Tibial nerve (tissue), 4 donors: ENCODE measurements at regions not wholly inside any gene's neighbourhood (a gene's known extent, or its start where the extent isn't known, plus 50 kb on each side); places are given as distances from the start of the nearest gene placed in this dataset.

Experiments used
- DNase-seq, 2 donors: peaks; one replicate each; pipeline ENCODE4 v3.0.0-alpha.2; 2019; ENCODE audit warnings: low spot score in 2 of 2
- H3K27ac ChIP-seq, 4 donors: fragments of 200-600 bp; sonication (generic) in 3 of 4; one replicate each; pipeline ENCODE4 v1.5.1; 2017 to 2019; ENCODE audit warnings: mild to moderate bottlenecking in 1 of 4
- H3K27me3 ChIP-seq, 2 donors: fragments of 200-600 bp; sonication (generic) in 1 of 2; one replicate each; pipeline versions ENCODE4 v1.5.1 to v1.6.0; 2017 to 2019
- H3K36me3 ChIP-seq, 3 donors: fragments of 200-600 bp; sonication (generic); one replicate each; pipeline ENCODE4 v1.5.1; 2018 to 2019
- H3K4me1 ChIP-seq, 4 donors: fragments of 200-600 bp; sonication (generic) in 3 of 4; one replicate each; pipeline ENCODE4 v1.5.1; 2017 to 2019
- H3K4me3 ChIP-seq, 4 donors: fragments of 200-600 bp; sonication (generic) in 3 of 4; one replicate each; pipeline ENCODE4 v1.5.1; 2017 to 2019; ENCODE audit warnings: mild to moderate bottlenecking in 1 of 4, moderate library complexity in 1 of 4
- H3K9me3 ChIP-seq, 4 donors: fragments of 200-600 bp; sonication (generic) in 3 of 4; one replicate each; pipeline ENCODE4 v1.5.1; 2017 to 2019
- EP300 ChIP-seq, 2 donors: sonication (generic); formaldehyde crosslinking; IDR thresholded peaks; one replicate each; pipeline ENCODE4 v1.6.1; 2017; ENCODE audit warnings: antibody characterized with exemption in 2 of 2, mild to moderate bottlenecking in 1 of 2
- POLR2A ChIP-seq, 2 donors: fragments of 450-650 bp; IDR thresholded peaks; one replicate each; pipeline ENCODE4 v1.6.1; 2017; ENCODE audit warnings: antibody characterized with exemption in 2 of 2, mild to moderate bottlenecking in 2 of 2, moderate library complexity in 2 of 2
- WGBS, 2 donors: methylation state at CpG; one replicate each; pipeline ENCODE4 v1.1.5; 2018; 5-methylcytosine and 5-hydroxymethylcytosine counted together
- TF ChIP-seq, protein P1 (sequence below), 5 experiments: fragments of 200-600 bp in 3 of 5; fragments of 450-650 bp in 2 of 5; sonication (generic) in 3 of 5; IDR thresholded peaks; one replicate each; pipeline ENCODE4 v1.5.1; 2016 to 2019; ENCODE audit warnings: antibody characterized with exemption in 5 of 5, mild to moderate bottlenecking in 3 of 5, moderate library complexity in 2 of 5

DNA sequence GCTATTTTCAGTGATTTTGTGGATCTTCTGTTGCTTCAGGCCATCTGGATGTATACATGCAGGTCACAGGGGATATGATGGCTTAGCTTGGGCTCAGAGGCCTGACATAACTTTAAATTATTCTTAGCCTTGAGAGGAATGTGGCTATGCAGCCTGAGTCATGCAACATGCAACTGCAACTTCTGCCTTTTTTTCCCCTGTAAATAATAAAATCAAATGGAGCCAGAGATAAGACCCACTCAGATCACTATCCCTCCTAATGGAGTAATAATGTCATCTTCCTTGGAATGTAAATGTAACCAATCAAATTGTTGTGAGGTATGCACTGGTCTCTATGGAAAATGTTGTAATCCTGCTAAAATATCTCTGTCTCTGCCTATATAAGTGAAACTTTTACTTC is 54.9 kb downstream of the MAGEB17 start:
- no peak overlapping the region for H3K27ac ChIP-seq
- H3K4me3 ChIP-seq, result no peak overlapping the region
- H3K9me3 ChIP-seq, result no peaks in the 10 kb centered on the region
- H3K36me3 ChIP-seq, result no peaks in the 10 kb centered on the region
- H3K4me1 ChIP-seq, result no peaks in the 10 kb centered on the region
- no peak for TF ChIP-seq EP300 (IDR thresholded peaks at IDR 0.05)
- TF ChIP-seq, protein P1, sequence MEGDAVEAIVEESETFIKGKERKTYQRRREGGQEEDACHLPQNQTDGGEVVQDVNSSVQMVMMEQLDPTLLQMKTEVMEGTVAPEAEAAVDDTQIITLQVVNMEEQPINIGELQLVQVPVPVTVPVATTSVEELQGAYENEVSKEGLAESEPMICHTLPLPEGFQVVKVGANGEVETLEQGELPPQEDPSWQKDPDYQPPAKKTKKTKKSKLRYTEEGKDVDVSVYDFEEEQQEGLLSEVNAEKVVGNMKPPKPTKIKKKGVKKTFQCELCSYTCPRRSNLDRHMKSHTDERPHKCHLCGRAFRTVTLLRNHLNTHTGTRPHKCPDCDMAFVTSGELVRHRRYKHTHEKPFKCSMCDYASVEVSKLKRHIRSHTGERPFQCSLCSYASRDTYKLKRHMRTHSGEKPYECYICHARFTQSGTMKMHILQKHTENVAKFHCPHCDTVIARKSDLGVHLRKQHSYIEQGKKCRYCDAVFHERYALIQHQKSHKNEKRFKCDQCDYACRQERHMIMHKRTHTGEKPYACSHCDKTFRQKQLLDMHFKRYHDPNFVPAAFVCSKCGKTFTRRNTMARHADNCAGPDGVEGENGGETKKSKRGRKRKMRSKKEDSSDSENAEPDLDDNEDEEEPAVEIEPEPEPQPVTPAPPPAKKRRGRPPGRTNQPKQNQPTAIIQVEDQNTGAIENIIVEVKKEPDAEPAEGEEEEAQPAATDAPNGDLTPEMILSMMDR (IDR thresholded peaks at IDR 0.05), result no peak
- TF ChIP-seq POLR2A (IDR thresholded peaks at IDR 0.05), result no peak
- no peak for DNase-seq
- no peaks in the 10 kb centered on the region for H3K27me3 ChIP-seq

DNA sequence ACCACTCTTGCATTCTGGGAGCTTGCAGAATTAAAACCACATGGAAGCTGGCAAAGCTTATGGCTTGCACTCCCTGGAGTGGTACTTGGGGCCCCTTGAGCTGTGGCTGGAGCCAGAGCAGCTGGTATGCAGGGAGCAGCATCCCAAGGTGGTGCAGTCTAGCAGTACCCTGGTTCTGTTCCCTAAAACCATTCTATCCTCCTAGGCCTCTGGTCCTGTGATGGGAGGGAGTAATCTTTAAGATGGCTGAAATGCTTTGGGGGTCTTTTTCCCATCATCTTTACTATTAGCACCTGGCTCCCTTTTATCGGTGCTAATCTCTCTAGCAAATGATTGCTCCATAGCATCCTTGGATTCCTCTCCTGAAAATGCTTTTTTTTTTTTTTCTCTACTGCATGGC is 56.1 kb downstream of the MAGEB17 start:
- 88 to 91% methylated on average over 1 of the region's 1 CpG for WGBS, 2 donors
- H3K27ac ChIP-seq, result no peak overlapping the region
- no peaks in the 10 kb centered on the region for H3K36me3 ChIP-seq
- H3K4me1 ChIP-seq, result no peaks in the 10 kb centered on the region
- H3K27me3 ChIP-seq, result no peaks in the 10 kb centered on the region
- no peak for TF ChIP-seq EP300 (IDR thresholded peaks at IDR 0.05)
- TF ChIP-seq POLR2A (IDR thresholded peaks at IDR 0.05), result no peak
- TF ChIP-seq, protein P1 (IDR thresholded peaks at IDR 0.05), result no peak
- no peak for DNase-seq
- no peak overlapping the region for H3K4me3 ChIP-seq
- H3K9me3 ChIP-seq, result no peaks in the 10 kb centered on the region

DNA sequence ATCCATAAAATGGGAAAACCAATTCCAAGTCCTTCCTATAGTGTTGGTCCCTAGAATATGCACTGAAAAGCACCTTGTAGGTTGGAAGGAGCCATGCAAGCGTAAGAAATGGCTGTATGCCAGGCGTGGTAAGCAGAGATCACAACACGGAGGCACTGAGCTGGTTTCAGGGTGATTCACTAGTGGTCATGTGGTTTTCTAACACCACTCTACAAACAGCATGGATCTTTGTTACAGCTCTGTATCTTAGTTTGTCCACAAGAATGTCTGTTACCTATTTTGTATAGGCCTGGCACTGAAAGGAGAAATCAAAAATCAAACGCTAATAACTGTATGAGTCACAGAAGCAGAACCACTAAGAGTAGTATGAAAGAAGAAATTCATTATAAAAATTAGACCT is 71.9 kb downstream of the MAGEB17 start:
- Histone ChIP-seq H3K27me3 (no peaks in the 10 kb centered on the region), H3K9me3 (no peaks in the 10 kb centered on the region), H3K36me3 (no peaks in the 10 kb centered on the region), H3K4me1 (no peaks in the 10 kb centered on the region), H3K27ac (no peak overlapping the region), H3K4me3 (no peak overlapping the region)
- TF ChIP-seq, protein P1 (IDR thresholded peaks at IDR 0.05), result no peak
- no peak for TF ChIP-seq POLR2A (IDR thresholded peaks at IDR 0.05)
- TF ChIP-seq EP300 (IDR thresholded peaks at IDR 0.05), result no peak
- DNase-seq, result no peak
- 77 to 83% methylated on average over 4 of the region's 4 CpGs for WGBS, 2 donors

DNA sequence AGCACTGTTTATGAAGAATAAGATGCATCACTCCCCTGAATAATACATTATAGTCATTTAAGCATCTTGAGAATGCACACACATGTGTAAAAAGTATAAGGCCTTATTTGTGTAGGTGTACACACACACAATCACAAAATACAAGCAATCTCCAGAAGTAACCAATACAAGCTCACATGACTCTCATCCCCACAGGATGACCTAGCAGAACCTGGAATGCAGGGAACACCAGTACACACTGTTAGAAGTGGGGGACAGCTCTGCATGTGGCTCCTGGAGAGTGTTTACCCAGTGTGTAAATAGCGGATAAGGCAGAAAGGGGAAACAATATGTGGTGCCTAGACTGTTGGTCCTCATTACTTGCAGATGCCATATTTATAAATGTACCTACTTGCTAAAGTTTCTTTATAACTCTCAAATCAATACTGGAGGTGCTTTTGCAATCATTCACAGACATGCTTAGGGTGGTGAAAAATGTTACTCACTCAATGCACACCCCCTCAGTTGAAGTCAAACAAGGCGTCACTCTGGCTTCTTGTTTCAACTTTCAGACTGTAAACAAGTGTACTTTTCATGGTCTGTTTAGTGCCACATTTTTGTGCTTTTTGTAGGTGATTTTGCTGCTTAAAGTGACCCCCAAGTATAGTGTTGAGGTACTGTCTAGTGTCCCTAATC is 73.1 kb downstream of the MAGEB17 start:
- Histone ChIP-seq H3K36me3 (no peaks in the 10 kb centered on the region), H3K4me3 (no peak overlapping the region), H3K4me1 (no peaks in the 10 kb centered on the region), H3K27ac (no peak overlapping the region), H3K9me3 (no peaks in the 10 kb centered on the region), H3K27me3 (no peaks in the 10 kb centered on the region)
- TF ChIP-seq POLR2A (IDR thresholded peaks at IDR 0.05), result no peak
- TF ChIP-seq, protein P1 (IDR thresholded peaks at IDR 0.05), result no peak
- no peak for TF ChIP-seq EP300 (IDR thresholded peaks at IDR 0.05)
- 77 to 88% methylated on average over 2 of the region's 2 CpGs for WGBS, 2 donors
- no peak for DNase-seq

DNA sequence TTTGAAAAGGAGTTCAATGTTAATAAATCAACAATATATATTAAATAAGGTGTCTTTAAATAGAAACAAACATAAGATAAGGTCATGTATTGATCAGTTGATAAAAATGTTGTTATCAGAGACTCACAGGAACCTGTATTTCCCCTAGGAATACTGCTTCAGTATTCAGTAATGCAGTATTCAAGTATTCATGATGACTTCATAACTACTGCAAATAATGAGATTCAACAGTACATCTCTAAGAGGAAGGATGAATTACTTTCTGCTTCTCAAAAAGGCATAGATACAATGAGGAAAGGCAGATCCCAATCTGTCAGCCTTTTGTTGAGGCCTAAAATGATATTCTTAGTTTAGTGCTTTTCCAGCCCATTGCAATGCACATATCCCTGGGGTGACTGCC is 73.7 kb downstream of the MAGEB17 start:
- no peaks in the 10 kb centered on the region for H3K9me3 ChIP-seq
- no peaks in the 10 kb centered on the region for H3K36me3 ChIP-seq
- no peaks in the 10 kb centered on the region for H3K27me3 ChIP-seq
- H3K27ac ChIP-seq, result no peak overlapping the region
- H3K4me1 ChIP-seq, result no peaks in the 10 kb centered on the region
- DNase-seq, result no peak
- no peak overlapping the region for H3K4me3 ChIP-seq
- no peak for TF ChIP-seq POLR2A (IDR thresholded peaks at IDR 0.05)
- TF ChIP-seq, protein P1 (IDR thresholded peaks at IDR 0.05), result no peak
